ENCODE measurements at regions not wholly inside any gene's neighbourhood (a gene's known extent, or its start where the extent isn't known, plus 50 kb on each side); places are given as distances from the start of the nearest gene placed in this dataset.
"Not testable (repeated sequence)": the region's sequence is repeated elsewhere in the genome, so short reads cannot be mapped to it uniquely, and the experiment has no call there.

- H3K4me1 ChIP-seq (ENCODE audit: control insufficient read depth in 2 of 2, insufficient read depth in 2 of 2, low read length in 2 of 2); POLR2A ChIA-PET; H3K9me3 Mint-ChIP-seq (ENCODE audit: insufficient read depth): not testable (repeated sequence)
Measured at GRCh38 chr15:20045165-20045564, 496.4 kb downstream of the GOLGA6L6 start.

GRCh38 chr15:20040691-20041090 lies 500.9 kb downstream of the GOLGA6L6 start:
- H3K4me2 ChIP-seq (replicated peaks; ENCODE audit: low read depth, low read length, poor library complexity, severe bottlenecking); H3K27me3 Mint-ChIP-seq; POLR2A ChIA-PET; H3K36me3 ChIP-seq (replicated peaks in 1 of 2; ENCODE audit: control extremely low read depth in 1 of 2, control insufficient read depth in 1 of 2, extremely low read depth in 1 of 2, insufficient read depth in 2 of 2, low read length in 1 of 2); H2AFZ ChIP-seq (ENCODE audit: insufficient read depth, low read depth, low read length, poor library complexity, severe bottlenecking); H3K27me3 ChIP-seq (replicated peaks in 1 of 4; ENCODE audit: control extremely low read depth in 1 of 4, control insufficient read depth in 3 of 4, insufficient read depth in 4 of 4, low read length in 3 of 4); H3K9me3 Mint-ChIP-seq (ENCODE audit: insufficient read depth); H3K79me2 ChIP-seq (ENCODE audit: control insufficient read depth, insufficient read depth, low read length); H3K4me3 ChIP-seq (ENCODE audit: control extremely low read depth in 1 of 5, extremely low read depth in 1 of 5, insufficient read depth in 1 of 5, low read depth in 2 of 5, low read length in 4 of 5); CTCF ChIA-PET; H4K20me1 ChIP-seq (ENCODE audit: control insufficient read depth, insufficient read depth, low read length, poor library complexity, severe bottlenecking); ATAC-seq (ENCODE audit: low read depth); H3K27ac ChIP-seq (ENCODE audit: low read length in 2 of 2); H3K4me1 Mint-ChIP-seq; H3K27ac Mint-ChIP-seq; H3K4me1 ChIP-seq (ENCODE audit: control insufficient read depth in 2 of 2, insufficient read depth in 2 of 2, low read length in 2 of 2); H3K9me3 ChIP-seq (ENCODE audit: control extremely low read depth in 1 of 3, control insufficient read depth in 2 of 3, insufficient read depth in 1 of 3, low read length in 2 of 3); H3K4me3 Mint-ChIP-seq; H3K9ac ChIP-seq (ENCODE audit: low read length); DNase-seq; intact Hi-C loops (cut with micrococcal nuclease): not testable (repeated sequence)
- no CpG with 5 or more reads among the region's 1 CpG for WGBS (ENCODE audit: insufficient coverage)

More at GRCh38 chr15:20045165-20045564, 496.4 kb downstream of the GOLGA6L6 start:
- H3K27me3 Mint-ChIP-seq; H3K27ac Mint-ChIP-seq; H3K9me3 ChIP-seq (ENCODE audit: control extremely low read depth in 1 of 3, control insufficient read depth in 2 of 3, insufficient read depth in 1 of 3, low read length in 2 of 3); H3K27me3 ChIP-seq (replicated peaks in 1 of 4; ENCODE audit: control extremely low read depth in 1 of 4, control insufficient read depth in 3 of 4, insufficient read depth in 4 of 4, low read length in 3 of 4); ATAC-seq (ENCODE audit: low read depth); H2AFZ ChIP-seq (ENCODE audit: insufficient read depth, low read depth, low read length, poor library complexity, severe bottlenecking); DNase-seq; H3K4me2 ChIP-seq (replicated peaks; ENCODE audit: low read depth, low read length, poor library complexity, severe bottlenecking); H4K20me1 ChIP-seq (ENCODE audit: control insufficient read depth, insufficient read depth, low read length, poor library complexity, severe bottlenecking); H3K4me1 Mint-ChIP-seq; CTCF ChIA-PET; H3K4me3 ChIP-seq (ENCODE audit: control extremely low read depth in 1 of 5, extremely low read depth in 1 of 5, insufficient read depth in 1 of 5, low read depth in 2 of 5, low read length in 4 of 5); H3K4me3 Mint-ChIP-seq; H3K79me2 ChIP-seq (ENCODE audit: control insufficient read depth, insufficient read depth, low read length); H3K9ac ChIP-seq (ENCODE audit: low read length); H3K27ac ChIP-seq (ENCODE audit: low read length in 2 of 2); intact Hi-C loops (cut with micrococcal nuclease); H3K36me3 ChIP-seq (replicated peaks in 1 of 2; ENCODE audit: control extremely low read depth in 1 of 2, control insufficient read depth in 1 of 2, extremely low read depth in 1 of 2, insufficient read depth in 2 of 2, low read length in 1 of 2): not testable (repeated sequence)
- no CpG with 5 or more reads among the region's 5 CpGs for WGBS (ENCODE audit: insufficient coverage)

- H3K9me3 ChIP-seq (ENCODE audit: control extremely low read depth in 1 of 3, control insufficient read depth in 2 of 3, insufficient read depth in 1 of 3, low read length in 2 of 3); H3K36me3 ChIP-seq (replicated peaks in 1 of 2; ENCODE audit: control extremely low read depth in 1 of 2, control insufficient read depth in 1 of 2, extremely low read depth in 1 of 2, insufficient read depth in 2 of 2, low read length in 1 of 2); H3K4me3 ChIP-seq (ENCODE audit: control extremely low read depth in 1 of 5, extremely low read depth in 1 of 5, insufficient read depth in 1 of 5, low read depth in 2 of 5, low read length in 4 of 5); CTCF ChIA-PET; H2AFZ ChIP-seq (ENCODE audit: insufficient read depth, low read depth, low read length, poor library complexity, severe bottlenecking); intact Hi-C loops (cut with micrococcal nuclease); H3K4me1 ChIP-seq (ENCODE audit: control insufficient read depth in 2 of 2, insufficient read depth in 2 of 2, low read length in 2 of 2); H3K9me3 Mint-ChIP-seq (ENCODE audit: insufficient read depth); H3K79me2 ChIP-seq (ENCODE audit: control insufficient read depth, insufficient read depth, low read length); H3K4me2 ChIP-seq (replicated peaks; ENCODE audit: low read depth, low read length, poor library complexity, severe bottlenecking); POLR2A ChIA-PET; H3K27ac ChIP-seq (ENCODE audit: low read length in 2 of 2); H3K4me1 Mint-ChIP-seq; H3K27ac Mint-ChIP-seq; DNase-seq; H4K20me1 ChIP-seq (ENCODE audit: control insufficient read depth, insufficient read depth, low read length, poor library complexity, severe bottlenecking); H3K9ac ChIP-seq (ENCODE audit: low read length); H3K4me3 Mint-ChIP-seq; H3K27me3 ChIP-seq (replicated peaks in 1 of 4; ENCODE audit: control extremely low read depth in 1 of 4, control insufficient read depth in 3 of 4, insufficient read depth in 4 of 4, low read length in 3 of 4); H3K27me3 Mint-ChIP-seq: not testable (repeated sequence)
- ATAC-seq (ENCODE audit: low read depth), result peak; percentile 14
- WGBS (ENCODE audit: insufficient coverage), result no CpG with 5 or more reads among the region's 2 CpGs
Measured at GRCh38 chr15:20025040-20025439, 516.6 kb downstream of the GOLGA6L6 start.

- H3K27me3 ChIP-seq (replicated peaks in 1 of 4; ENCODE audit: control extremely low read depth in 1 of 4, control insufficient read depth in 3 of 4, insufficient read depth in 4 of 4, low read length in 3 of 4); H3K4me2 ChIP-seq (replicated peaks; ENCODE audit: low read depth, low read length, poor library complexity, severe bottlenecking); H3K9ac ChIP-seq (ENCODE audit: low read length); H3K27ac Mint-ChIP-seq; POLR2A ChIA-PET; H2AFZ ChIP-seq (ENCODE audit: insufficient read depth, low read depth, low read length, poor library complexity, severe bottlenecking); ATAC-seq (ENCODE audit: low read depth); DNase-seq; CTCF ChIA-PET; H3K4me3 Mint-ChIP-seq; H3K27ac ChIP-seq (ENCODE audit: low read length in 2 of 2); intact Hi-C loops (cut with micrococcal nuclease); H3K4me3 ChIP-seq (ENCODE audit: control extremely low read depth in 1 of 5, extremely low read depth in 1 of 5, insufficient read depth in 1 of 5, low read depth in 2 of 5, low read length in 4 of 5); H3K79me2 ChIP-seq (ENCODE audit: control insufficient read depth, insufficient read depth, low read length); H3K9me3 ChIP-seq (ENCODE audit: control extremely low read depth in 1 of 3, control insufficient read depth in 2 of 3, insufficient read depth in 1 of 3, low read length in 2 of 3); H3K36me3 ChIP-seq (replicated peaks in 1 of 2; ENCODE audit: control extremely low read depth in 1 of 2, control insufficient read depth in 1 of 2, extremely low read depth in 1 of 2, insufficient read depth in 2 of 2, low read length in 1 of 2); H3K9me3 Mint-ChIP-seq (ENCODE audit: insufficient read depth); H3K4me1 Mint-ChIP-seq; H3K27me3 Mint-ChIP-seq; H4K20me1 ChIP-seq (ENCODE audit: control insufficient read depth, insufficient read depth, low read length, poor library complexity, severe bottlenecking); H3K4me1 ChIP-seq (ENCODE audit: control insufficient read depth in 2 of 2, insufficient read depth in 2 of 2, low read length in 2 of 2): not testable (repeated sequence)
- no CpG with 5 or more reads among the region's 6 CpGs for WGBS (ENCODE audit: insufficient coverage)
Measured at GRCh38 chr15:20022349-20022748, 519.3 kb downstream of the GOLGA6L6 start.
